ENCODE measurements at regions not wholly inside any gene's neighbourhood (a gene's known extent, or its start where the extent isn't known, plus 50 kb on each side); places are given as distances from the start of the nearest gene placed in this dataset.

DNA sequence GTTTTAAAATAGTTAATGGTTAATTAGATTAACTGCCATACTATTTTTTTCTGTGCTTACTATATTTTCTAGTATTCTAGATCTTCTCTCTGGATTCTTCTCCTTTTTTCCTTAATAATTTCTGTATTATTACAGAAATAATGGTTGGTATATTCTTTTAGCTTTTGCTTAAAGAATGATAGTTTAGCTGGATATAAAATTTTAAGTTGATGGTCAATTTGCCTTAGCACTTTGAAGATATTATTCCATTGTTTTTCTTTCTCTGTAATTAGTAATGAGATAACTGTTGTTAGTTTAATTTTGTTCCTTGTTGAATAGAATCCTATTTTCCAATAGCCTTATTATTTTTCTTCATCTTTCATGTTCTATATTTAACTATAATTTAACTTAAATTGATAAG is 99.9 kb upstream of the NCAM1 start:
- TF ChIP-seq POLR2A (IDR thresholded peaks at IDR 0.05; ENCODE audit: low read length) (no peak), GATA1 (IDR thresholded peaks at IDR 0.05; ENCODE audit: low read depth, low read length) (no peak)

Data from erythroblast (primary cell).